ENCODE measurements at regions not wholly inside any gene's neighbourhood (a gene's known extent, or its start where the extent isn't known, plus 50 kb on each side); places are given as distances from the start of the nearest gene placed in this dataset.

DNA sequence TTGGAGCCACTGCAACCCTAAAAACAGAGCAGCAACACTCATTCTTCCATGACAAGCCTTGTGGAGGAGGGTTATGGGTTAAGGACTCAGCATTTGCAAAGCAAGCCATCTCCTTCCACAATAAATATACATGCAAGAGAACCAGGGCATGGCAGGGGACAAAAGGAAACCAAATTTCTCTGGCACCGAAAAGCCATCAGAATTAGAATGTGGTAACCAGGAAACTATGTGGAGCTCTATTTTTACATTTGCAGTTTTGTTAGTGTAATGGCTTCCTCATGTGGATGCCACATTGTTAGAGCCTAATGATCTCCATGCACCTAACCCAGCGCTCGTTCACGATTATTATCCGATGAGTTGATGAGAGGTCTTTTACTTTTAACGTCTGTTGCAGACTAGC lies 91.7 kb downstream of the NAV1 start:
- Histone ChIP-seq H3K4me1 (ENCODE audit: insufficient read depth, low read length, poor library complexity, severe bottlenecking) (peaks cover 19% of the 10 kb centered on the region), H3K27ac (ENCODE audit: low read depth, low read length, poor library complexity, severe bottlenecking) (no peak overlapping the region), H3K36me3 (ENCODE audit: insufficient read depth, low read length, poor library complexity, severe bottlenecking) (no peaks in the 10 kb centered on the region), H3K27me3 (replicated peaks; ENCODE audit: insufficient read depth, low read depth, low read length, poor library complexity) (no peaks in the 10 kb centered on the region), H3K4me3 (ENCODE audit: low read depth, low read length, poor library complexity, severe bottlenecking) (no peak overlapping the region), H3K9me3 (ENCODE audit: low read depth, low read length, poor library complexity, severe bottlenecking) (no peaks in the 10 kb centered on the region)
- TF ChIP-seq, protein P1, sequence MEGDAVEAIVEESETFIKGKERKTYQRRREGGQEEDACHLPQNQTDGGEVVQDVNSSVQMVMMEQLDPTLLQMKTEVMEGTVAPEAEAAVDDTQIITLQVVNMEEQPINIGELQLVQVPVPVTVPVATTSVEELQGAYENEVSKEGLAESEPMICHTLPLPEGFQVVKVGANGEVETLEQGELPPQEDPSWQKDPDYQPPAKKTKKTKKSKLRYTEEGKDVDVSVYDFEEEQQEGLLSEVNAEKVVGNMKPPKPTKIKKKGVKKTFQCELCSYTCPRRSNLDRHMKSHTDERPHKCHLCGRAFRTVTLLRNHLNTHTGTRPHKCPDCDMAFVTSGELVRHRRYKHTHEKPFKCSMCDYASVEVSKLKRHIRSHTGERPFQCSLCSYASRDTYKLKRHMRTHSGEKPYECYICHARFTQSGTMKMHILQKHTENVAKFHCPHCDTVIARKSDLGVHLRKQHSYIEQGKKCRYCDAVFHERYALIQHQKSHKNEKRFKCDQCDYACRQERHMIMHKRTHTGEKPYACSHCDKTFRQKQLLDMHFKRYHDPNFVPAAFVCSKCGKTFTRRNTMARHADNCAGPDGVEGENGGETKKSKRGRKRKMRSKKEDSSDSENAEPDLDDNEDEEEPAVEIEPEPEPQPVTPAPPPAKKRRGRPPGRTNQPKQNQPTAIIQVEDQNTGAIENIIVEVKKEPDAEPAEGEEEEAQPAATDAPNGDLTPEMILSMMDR (conservative IDR thresholded peaks at IDR 0.05; ENCODE audit: low read depth, low read length), result no peak
- TF ChIP-seq EZH2 (IDR thresholded peaks at IDR 0.05; ENCODE audit: borderline replicate concordance, low read depth, low read length, poor library complexity, severe bottlenecking), result no peak
- ChIA-PET CTCF (no interaction called here), POLR2A (ENCODE audit: low non-redundant PET) (no interaction called here)
- no peak for DNase-seq (ENCODE audit: low spot score)
- intact Hi-C loops (cut with micrococcal nuclease; ENCODE audit: unreplicated experiment), result no loop called here
- no TSS peak for BruUV-seq (replicated peaks)

DNA sequence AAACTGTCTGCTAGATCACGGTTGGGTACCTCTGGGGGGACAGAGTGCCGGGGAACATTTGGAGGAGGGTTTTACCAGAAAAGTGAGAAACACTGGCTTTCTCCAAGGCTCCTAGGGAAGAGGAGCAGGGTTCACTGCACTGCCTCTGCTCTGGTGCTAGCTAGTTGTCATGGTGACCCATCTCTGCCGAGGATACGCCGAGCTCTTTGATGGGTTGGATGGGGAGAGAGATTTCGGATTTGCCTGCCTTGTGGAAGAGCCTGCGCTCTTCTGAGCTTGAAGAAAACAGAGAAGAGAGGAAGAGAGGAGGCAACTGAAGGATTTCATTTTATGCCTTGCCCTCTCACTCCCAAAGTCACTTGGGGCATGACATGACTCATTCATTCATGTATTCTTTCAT lies 92.1 kb downstream of the NAV1 start:
- TF ChIP-seq, protein P1 (conservative IDR thresholded peaks at IDR 0.05; ENCODE audit: low read depth, low read length), result no peak
- no peak for TF ChIP-seq EZH2 (IDR thresholded peaks at IDR 0.05; ENCODE audit: borderline replicate concordance, low read depth, low read length, poor library complexity, severe bottlenecking)
- ChIA-PET POLR2A (ENCODE audit: low non-redundant PET) (no interaction called here), CTCF (no interaction called here)
- no peaks in the 10 kb centered on the region for H3K9me3 ChIP-seq (ENCODE audit: low read depth, low read length, poor library complexity, severe bottlenecking)
- H3K36me3 ChIP-seq (ENCODE audit: insufficient read depth, low read length, poor library complexity, severe bottlenecking), result no peaks in the 10 kb centered on the region
- H3K4me3 ChIP-seq (ENCODE audit: low read depth, low read length, poor library complexity, severe bottlenecking), result no peak overlapping the region
- H3K4me1 ChIP-seq (ENCODE audit: insufficient read depth, low read length, poor library complexity, severe bottlenecking), result peaks cover 24% of the 10 kb centered on the region
- no TSS peak for BruUV-seq (replicated peaks)
- DNase-seq (ENCODE audit: low spot score), result no peak
- no peaks in the 10 kb centered on the region for H3K27me3 ChIP-seq (replicated peaks; ENCODE audit: insufficient read depth, low read depth, low read length, poor library complexity)
- H3K27ac ChIP-seq (ENCODE audit: low read depth, low read length, poor library complexity, severe bottlenecking), result no peak overlapping the region
- intact Hi-C loops (cut with micrococcal nuclease; ENCODE audit: unreplicated experiment), result no loop called here

DNA sequence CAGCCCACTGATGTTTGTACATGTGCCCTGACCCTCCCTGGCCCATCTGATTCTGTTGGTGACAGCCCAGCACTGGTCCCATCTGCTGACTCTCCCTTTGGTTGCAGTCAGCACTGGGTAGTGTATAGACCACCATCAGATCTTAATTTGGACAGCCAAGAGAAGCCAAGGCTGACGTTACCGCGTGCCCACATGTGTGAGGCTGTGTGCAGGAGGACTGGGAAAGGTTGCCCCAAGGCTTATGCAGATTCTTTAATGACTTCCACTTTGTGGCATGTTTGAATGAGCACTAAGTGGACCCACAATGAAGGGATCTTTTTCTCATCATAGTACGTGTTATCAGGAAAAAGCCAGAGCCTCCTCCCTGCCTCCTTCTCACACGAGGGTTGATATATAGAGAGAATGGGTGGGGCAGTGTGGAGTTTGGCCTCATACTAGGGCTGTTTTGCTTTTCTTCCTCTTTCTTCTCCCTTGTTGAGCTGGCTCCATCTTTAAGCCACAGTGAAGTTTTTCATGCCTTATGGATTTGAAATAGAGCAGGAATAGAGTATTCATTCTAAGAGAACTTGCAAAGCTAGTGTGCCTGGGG lies 93.5 kb downstream of the NAV1 start:
- Histone ChIP-seq H3K27me3 (replicated peaks; ENCODE audit: insufficient read depth, low read depth, low read length, poor library complexity) (no peaks in the 10 kb centered on the region), H3K4me3 (ENCODE audit: low read depth, low read length, poor library complexity, severe bottlenecking) (no peak overlapping the region), H3K4me1 (ENCODE audit: insufficient read depth, low read length, poor library complexity, severe bottlenecking) (peaks cover 38% of the 10 kb centered on the region), H3K36me3 (ENCODE audit: insufficient read depth, low read length, poor library complexity, severe bottlenecking) (no peaks in the 10 kb centered on the region), H3K9me3 (ENCODE audit: low read depth, low read length, poor library complexity, severe bottlenecking) (no peaks in the 10 kb centered on the region), H3K27ac (ENCODE audit: low read depth, low read length, poor library complexity, severe bottlenecking) (no peak overlapping the region)
- BruUV-seq (replicated peaks), result no TSS peak
- ChIA-PET POLR2A (ENCODE audit: low non-redundant PET) (no interaction called here), CTCF (no interaction called here)
- DNase-seq (ENCODE audit: low spot score), result no peak
- intact Hi-C loops (cut with micrococcal nuclease; ENCODE audit: unreplicated experiment), result no loop called here
- no peak for TF ChIP-seq EZH2 (IDR thresholded peaks at IDR 0.05; ENCODE audit: borderline replicate concordance, low read depth, low read length, poor library complexity, severe bottlenecking)
- TF ChIP-seq, protein P1 (conservative IDR thresholded peaks at IDR 0.05; ENCODE audit: low read depth, low read length), result no peak
